HepG2 (cell line): ENCODE measurements at regions not wholly inside any gene's neighbourhood (a gene's known extent, or its start where the extent isn't known, plus 50 kb on each side); places are given as distances from the start of the nearest gene placed in this dataset.

Source experiments
- ATAC-seq: fragments of 200-7000 bp; cut with Tn5 transposase; 3 replicates; pipeline ENCODE4 v1.9.1; 2020; ENCODE audit warnings: mild to moderate bottlenecking, moderate library complexity
- BruUV-seq: library from RNA; stranded (reverse); fragments of 400-500 nt; replicated peaks from 2 replicates; lab custom pipeline; 2021; lab: Mats Ljungman, UMichigan
- CTCF ChIA-PET: fragments of 300-600 bp; formaldehyde crosslinking; extraction: SDS; loops from one replicate; lab custom pipeline; 2021; ENCODE audit warnings: low total read pairs, inconsistent platforms, low intra/inter-chr PET ratio; lab: Yijun Ruan, JAX
- POLR2A ChIA-PET: fragments of 350-600 bp; sonication (Branson Sonifier 250); formaldehyde crosslinking; loops from one replicate; lab custom pipeline; 2020; ENCODE audit warnings: antibody characterized with exemption, inconsistent platforms; lab: Yijun Ruan, JAX
- DNase-seq: peaks from one replicate; pipeline ENCODE4 v3.0.0-alpha.2; 2015; ENCODE audit warnings: low spot score
- FAIRE-seq: peaks from 3 replicates; lab custom pipeline; 2011; peaks lifted over from hg19 to GRCh38; lab: Jason Lieb, UNC
- H2AFZ ChIP-seq: one replicate; pipeline ENCODE4 v1.6.1; 2011; ENCODE audit warnings: low read length, inconsistent platforms
- H3K27ac ChIP-seq: fragments of 300-600 bp; 3 replicates; pipeline ENCODE4 v1.8.0; 2011; ENCODE audit warnings: mixed run types, mild to moderate bottlenecking, mixed read lengths, low read length, inconsistent platforms; ENCODE audit not compliant: insufficient read depth; ENCODE audit errors: extremely low read length
- H3K27me3 ChIP-seq, 2 experiments: fragments of 200-600 bp in 1 of 2; 2 replicates in 1 of 2; 3 replicates in 1 of 2; pipeline versions ENCODE4 v1.6.0 to v1.8.0; 2011; ENCODE audit warnings: low read length in 2 of 2, mild to moderate bottlenecking in 2 of 2, moderate library complexity in 2 of 2, inconsistent platforms in 1 of 2; ENCODE audit not compliant: insufficient read depth in 2 of 2, control insufficient read depth in 1 of 2
- H3K36me3 ChIP-seq, 2 experiments: fragments of 200-600 bp in 1 of 2; replicated peaks in 1 of 2; 2 replicates in 1 of 2; 3 replicates in 1 of 2; pipeline versions ENCODE4 v1.5.1 to v1.8.0; 2011; ENCODE audit warnings: low read length in 2 of 2, inconsistent platforms in 1 of 2; ENCODE audit not compliant: insufficient read depth in 2 of 2, control insufficient read depth in 1 of 2
- H3K4me1 ChIP-seq: 2 replicates; pipeline ENCODE4 v1.5.1; 2012; ENCODE audit warnings: low read length, inconsistent platforms; ENCODE audit not compliant: insufficient read depth
- H3K4me2 ChIP-seq: 2 replicates; pipeline ENCODE4 v1.6.0; 2011; ENCODE audit warnings: low read depth, low read length, inconsistent platforms
- H3K4me3 ChIP-seq, 3 experiments: fragments of 200-600 bp in 1 of 3; sonication (generic), shearing (Covaris generic) in 1 of 3; replicated peaks in 1 of 3; 2 replicates each; pipeline ENCODE4 v1.5.1; 2011 to 2016; ENCODE audit warnings: low read length in 3 of 3, inconsistent platforms in 2 of 3, low read depth in 2 of 3, mild to moderate bottlenecking in 2 of 3, control low read depth in 1 of 3, mixed read lengths in 1 of 3; ENCODE audit not compliant: insufficient read depth in 1 of 3
- H3K79me2 ChIP-seq: one replicate; pipeline ENCODE4 v1.6.1; 2011; ENCODE audit warnings: low read length, inconsistent platforms; ENCODE audit not compliant: insufficient read depth
- H3K9ac ChIP-seq: 2 replicates; pipeline ENCODE4 v1.6.0; 2011; ENCODE audit warnings: mild to moderate bottlenecking, low read depth, low read length, inconsistent platforms; ENCODE audit not compliant: insufficient read depth
- H3K9me3 ChIP-seq: 2 replicates; pipeline ENCODE4 v1.5.1; 2012; ENCODE audit warnings: mild to moderate bottlenecking, low read length
- H4K20me1 ChIP-seq: 2 replicates; pipeline ENCODE4 v1.6.0; 2011; ENCODE audit warnings: inconsistent platforms, mild to moderate bottlenecking, low read length, moderate library complexity; ENCODE audit not compliant: insufficient read depth
- CENPBD1 ChIP-seq: sonication (generic); formaldehyde crosslinking; IDR thresholded peaks from 2 replicates; pipeline ENCODE4 v1.8.0; 2022; ENCODE audit warnings: missing genetic modification reagents, low read depth, mild to moderate bottlenecking, borderline replicate concordance
- DBP ChIP-seq: sonication (generic); formaldehyde crosslinking; IDR thresholded peaks from 2 replicates; pipeline ENCODE4 v1.4.0; 2020; ENCODE audit warnings: missing genetic modification reagents; ENCODE audit errors: not compliant biosample characterization
- DR1 ChIP-seq: sonication (generic); formaldehyde crosslinking; IDR thresholded peaks from 2 replicates; pipeline ENCODE4 v1.8.0; 2021; ENCODE audit warnings: mild to moderate bottlenecking, missing genetic modification reagents, inconsistent platforms
- ETV6 ChIP-seq: sonication (generic); formaldehyde crosslinking; conservative IDR thresholded peaks from 2 replicates; pipeline ENCODE4 v1.4.0; 2020; ENCODE audit warnings: missing genetic modification reagents
- NCOA5 ChIP-seq: sonication (generic); formaldehyde crosslinking; IDR thresholded peaks from 2 replicates; pipeline ENCODE4 v1.4.0; 2020; ENCODE audit warnings: missing genetic modification reagents
- NCOR1 ChIP-seq: fragments of 200-600 bp; sonication (generic); IDR thresholded peaks from 2 replicates; pipeline ENCODE4 v1.7.0; 2017; ENCODE audit warnings: antibody characterized with exemption, low read length, borderline replicate concordance
- SP5 ChIP-seq: IDR thresholded peaks from 2 replicates; pipeline ENCODE4 v1.6.1; 2016; ENCODE audit warnings: low read depth, borderline replicate concordance
- SPEN ChIP-seq: sonication (generic); formaldehyde crosslinking; IDR thresholded peaks from 2 replicates; pipeline ENCODE4 v1.5.1; 2020; ENCODE audit warnings: low read depth, mild to moderate bottlenecking, missing genetic modification reagents
- SSRP1 ChIP-seq: IDR thresholded peaks from 2 replicates; pipeline ENCODE4 v1.6.1; 2016; ENCODE audit warnings: control low read depth
- TOE1 ChIP-seq: sonication (generic); formaldehyde crosslinking; IDR thresholded peaks from 2 replicates; pipeline ENCODE4 v1.4.0; 2020; ENCODE audit warnings: mild to moderate bottlenecking, missing genetic modification reagents
- ZNF124 ChIP-seq: sonication (generic); formaldehyde crosslinking; IDR thresholded peaks from 2 replicates; pipeline ENCODE4 v1.4.0; 2020; ENCODE audit warnings: missing genetic modification reagents
- ZNF230 ChIP-seq: sonication (generic); formaldehyde crosslinking; IDR thresholded peaks from 2 replicates; pipeline ENCODE4 v1.4.0; 2020; ENCODE audit warnings: mild to moderate bottlenecking, missing genetic modification reagents
- ZNF616 ChIP-seq: sonication (generic); formaldehyde crosslinking; IDR thresholded peaks from 2 replicates; pipeline ENCODE4 v1.5.0; 2020; ENCODE audit warnings: low read depth, mild to moderate bottlenecking, missing genetic modification reagents
- ZNF747 ChIP-seq: sonication (generic); formaldehyde crosslinking; IDR thresholded peaks from 2 replicates; pipeline ENCODE4 v1.8.1; 2023; ENCODE audit warnings: missing genetic modification reagents, mild to moderate bottlenecking, borderline replicate concordance
- ZNF749 ChIP-seq: sonication (generic); formaldehyde crosslinking; IDR thresholded peaks from 2 replicates; pipeline ENCODE4 v1.8.0; 2022; ENCODE audit warnings: mild to moderate bottlenecking, missing genetic modification reagents, moderate library complexity, borderline replicate concordance
- ZNF839 ChIP-seq: sonication (generic); formaldehyde crosslinking; IDR thresholded peaks from 2 replicates; pipeline ENCODE4 v1.4.0; 2020; ENCODE audit warnings: missing genetic modification reagents, mild to moderate bottlenecking, borderline replicate concordance
- ZSCAN25 ChIP-seq: sonication (generic); formaldehyde crosslinking; IDR thresholded peaks from 2 replicates; pipeline ENCODE4 v1.8.0; 2022; ENCODE audit warnings: mild to moderate bottlenecking, missing genetic modification reagents
- WGBS: methylation state at CpG from one replicate; pipeline ENCODE4 v1.1.6; 2017; ENCODE audit warnings: low lambda C conversion rate; 5-methylcytosine and 5-hydroxymethylcytosine counted together
- in situ Hi-C: cut with HindIII; loops from 2 replicates; pipeline ENCODE4 v1.10.0; 2017; ENCODE audit warnings: low pct_unique_long_range_greater_than_20kb; ENCODE audit not compliant: extremely low pct_ligation_motif_present
- intact Hi-C: fragments of 100-400 bp; cut with micrococcal nuclease; formaldehyde crosslinking; loops from one replicate; pipeline ENCODE4 v1.10.0; 2022; ENCODE audit not compliant: unreplicated experiment
- TF ChIP-seq, protein P1 (sequence below): sonication (generic); formaldehyde crosslinking; IDR thresholded peaks from 2 replicates; pipeline ENCODE4 v1.4.0; 2020; ENCODE audit warnings: missing genetic modification reagents, borderline replicate concordance
- TF ChIP-seq, protein P2 (sequence below): sonication (generic); formaldehyde crosslinking; IDR thresholded peaks from 2 replicates; pipeline ENCODE4 v1.4.0; 2020; ENCODE audit warnings: missing genetic modification reagents

DNA sequence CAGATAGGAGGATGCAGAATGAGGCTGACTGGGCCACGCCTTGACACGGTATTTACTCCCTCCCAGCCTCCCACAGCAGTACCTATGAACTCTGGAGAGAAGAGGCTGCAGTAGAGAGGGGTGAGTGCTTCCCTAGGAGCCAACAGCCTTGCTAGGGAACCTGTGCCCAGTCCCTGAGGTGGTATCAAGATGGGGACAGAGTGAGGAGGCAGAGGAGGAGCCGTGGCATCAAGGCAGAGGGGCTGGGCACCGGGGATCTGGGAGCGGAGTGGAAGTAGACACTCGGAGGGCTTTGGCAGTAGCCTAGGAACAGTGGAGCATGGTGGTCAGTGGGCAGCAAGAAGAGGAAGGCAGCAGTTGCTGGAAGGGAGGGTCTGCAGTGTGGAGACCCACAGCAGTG is 68.7 kb upstream of the CHST15 start (continued):
- no peak for TF ChIP-seq DBP (CRISPR knock-in tag)
- TF ChIP-seq, protein P1, sequence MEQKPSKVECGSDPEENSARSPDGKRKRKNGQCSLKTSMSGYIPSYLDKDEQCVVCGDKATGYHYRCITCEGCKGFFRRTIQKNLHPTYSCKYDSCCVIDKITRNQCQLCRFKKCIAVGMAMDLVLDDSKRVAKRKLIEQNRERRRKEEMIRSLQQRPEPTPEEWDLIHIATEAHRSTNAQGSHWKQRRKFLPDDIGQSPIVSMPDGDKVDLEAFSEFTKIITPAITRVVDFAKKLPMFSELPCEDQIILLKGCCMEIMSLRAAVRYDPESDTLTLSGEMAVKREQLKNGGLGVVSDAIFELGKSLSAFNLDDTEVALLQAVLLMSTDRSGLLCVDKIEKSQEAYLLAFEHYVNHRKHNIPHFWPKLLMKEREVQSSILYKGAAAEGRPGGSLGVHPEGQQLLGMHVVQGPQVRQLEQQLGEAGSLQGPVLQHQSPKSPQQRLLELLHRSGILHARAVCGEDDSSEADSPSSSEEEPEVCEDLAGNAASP (CRISPR knock-in tag), result no peak

- H4K20me1 ChIP-seq, result no peaks in the 10 kb centered on the region
- intact Hi-C loops (no loop called here), in situ Hi-C loops (no loop called here)
- TF ChIP-seq CENPBD1 (CRISPR knock-in tag) (no peak), ETV6 (CRISPR knock-in tag) (no peak), ZNF230 (CRISPR knock-in tag) (no peak), ZNF839 (no peak), DR1 (no peak), SPEN (CRISPR knock-in tag) (no peak), NCOR1 (no peak), NCOA5 (CRISPR knock-in tag) (no peak), SSRP1 (no peak), ZSCAN25 (no peak), TOE1 (CRISPR knock-in tag) (no peak), ZNF747 (CRISPR knock-in tag) (no peak), ZNF749 (CRISPR knock-in tag) (no peak), ZNF616 (CRISPR knock-in tag) (no peak), SP5 (CRISPR knock-in tag) (no peak), ZNF124 (CRISPR knock-in tag) (no peak)
- TF ChIP-seq, protein P2, sequence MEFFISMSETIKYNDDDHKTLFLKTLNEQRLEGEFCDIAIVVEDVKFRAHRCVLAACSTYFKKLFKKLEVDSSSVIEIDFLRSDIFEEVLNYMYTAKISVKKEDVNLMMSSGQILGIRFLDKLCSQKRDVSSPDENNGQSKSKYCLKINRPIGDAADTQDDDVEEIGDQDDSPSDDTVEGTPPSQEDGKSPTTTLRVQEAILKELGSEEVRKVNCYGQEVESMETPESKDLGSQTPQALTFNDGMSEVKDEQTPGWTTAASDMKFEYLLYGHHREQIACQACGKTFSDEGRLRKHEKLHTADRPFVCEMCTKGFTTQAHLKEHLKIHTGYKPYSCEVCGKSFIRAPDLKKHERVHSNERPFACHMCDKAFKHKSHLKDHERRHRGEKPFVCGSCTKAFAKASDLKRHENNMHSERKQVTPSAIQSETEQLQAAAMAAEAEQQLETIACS, result no peak
- WGBS, result 80% methylated on average over 1 of the region's 5 CpGs
- peaks cover 7 to 35% of the 10 kb centered on the region in 2 experiments; a peak in 4 of 5 replicates for H3K27me3 ChIP-seq
- H2AFZ ChIP-seq, result no peak overlapping the region
- ChIA-PET CTCF (no interaction called here), POLR2A (no interaction called here)
- BruUV-seq, result no TSS peak
- ATAC-seq (no peak), DNase-seq (no peak), FAIRE-seq (no peak)
- H3K9me3 ChIP-seq, result no peaks in the 10 kb centered on the region
- no peak overlapping the region for H3K9ac ChIP-seq
- H3K4me2 ChIP-seq, result no peak overlapping the region
- no peaks in the 10 kb centered on the region for H3K36me3 ChIP-seq
- H3K27ac ChIP-seq, result no peak overlapping the region
- peaks cover 8% of the 10 kb centered on the region for H3K4me1 ChIP-seq
- no peaks in the 10 kb centered on the region for H3K79me2 ChIP-seq
- no peak overlapping the region for H3K4me3 ChIP-seq
These were observed 68.2 kb upstream of the CHST15 start for GRCh38 chr10:124161601-124162000.
